CD1c-positive myeloid dendritic cell (primary cell): ENCODE measurements at regions not wholly inside any gene's neighbourhood (a gene's known extent, or its start where the extent isn't known, plus 50 kb on each side); places are given as distances from the start of the nearest gene placed in this dataset.

Source experiments
- DNase-seq: peaks from one replicate; pipeline ENCODE4 v3.0.0-alpha.2; 2016; ENCODE audit errors: extremely low spot score

DNA sequence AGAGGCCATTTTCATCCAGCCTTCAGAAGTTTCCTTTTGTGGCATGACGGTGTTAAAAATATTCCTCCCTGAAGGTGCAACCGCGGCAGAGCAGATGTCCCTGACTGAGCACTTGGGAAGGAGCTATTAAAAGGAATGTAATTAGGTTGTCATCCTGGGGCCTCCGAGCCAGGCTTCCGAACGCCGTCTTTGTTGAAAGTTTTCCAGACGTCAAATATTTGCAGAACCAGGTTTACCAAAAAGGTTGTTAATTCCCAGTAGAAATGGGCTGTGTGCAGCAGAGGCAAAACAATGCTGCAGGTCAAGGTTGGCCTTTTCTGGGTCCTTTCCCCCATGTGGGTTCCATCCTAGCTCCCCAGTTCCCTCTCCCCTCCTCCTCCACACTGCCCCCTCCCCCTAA lies 88.8 kb upstream of the CALM2 start:
- DNase-seq = no peak

DNA sequence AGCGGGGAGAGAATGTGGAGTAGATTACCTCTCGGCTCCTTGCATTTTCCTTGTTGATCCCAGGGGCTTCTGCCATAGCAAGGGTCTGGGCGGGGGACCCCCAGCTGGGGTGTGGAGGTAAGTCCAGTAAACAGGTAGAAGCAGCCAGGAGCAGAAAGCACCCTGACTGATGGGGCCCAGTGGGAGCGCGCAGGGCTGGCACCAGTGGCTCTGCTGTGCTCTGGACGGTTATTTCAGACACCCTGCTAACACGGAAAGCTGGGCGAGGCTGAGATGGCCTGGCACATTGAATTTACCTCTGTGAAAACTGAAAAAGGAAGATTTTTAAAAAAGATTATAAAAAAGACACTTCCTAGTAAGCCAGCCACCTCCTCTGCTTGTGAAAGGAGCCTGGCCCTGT lies 88.4 kb upstream of the CALM2 start:
- no peak for DNase-seq

DNA sequence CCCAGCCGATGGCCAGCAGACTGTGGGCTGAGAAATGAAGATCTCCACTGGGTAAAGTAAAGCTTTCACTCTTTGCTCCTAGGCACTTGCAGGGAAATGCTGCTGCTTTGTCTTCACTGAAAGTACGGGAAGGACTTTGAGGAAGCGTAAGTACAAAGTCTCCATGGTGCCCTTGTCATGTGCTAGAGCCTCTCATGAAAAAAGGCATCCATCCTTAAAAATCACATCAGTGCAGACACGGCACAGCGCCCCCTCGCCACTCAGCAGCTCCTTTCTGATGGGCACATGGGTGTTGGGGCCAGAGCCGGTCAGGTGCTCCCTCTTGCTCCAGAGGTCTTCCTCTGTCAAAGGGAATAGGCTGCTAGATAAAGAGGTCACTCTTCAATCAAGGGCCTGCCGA lies 87.8 kb upstream of the CALM2 start:
- DNase-seq = peak; percentile 25

DNA sequence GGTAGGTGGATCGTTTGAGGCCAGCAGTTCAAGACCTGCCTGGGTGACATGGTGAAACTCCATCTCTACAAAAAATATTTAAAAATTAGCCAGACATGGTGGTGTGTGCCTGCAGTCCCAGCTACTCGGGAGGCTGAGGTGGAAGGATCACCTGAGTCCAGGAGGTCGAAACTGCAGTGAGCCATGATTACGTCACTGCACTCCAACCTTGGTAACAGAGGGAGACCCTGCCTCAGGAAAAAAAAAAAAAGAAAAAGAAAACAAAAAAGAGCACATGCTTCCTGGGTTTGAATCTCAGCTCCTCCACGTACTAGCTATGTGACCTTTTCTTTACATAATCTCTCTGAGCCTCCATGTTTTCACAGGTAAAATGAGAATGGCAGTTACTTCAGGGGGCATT lies 86.3 kb upstream of the CALM2 start:
- no peak for DNase-seq

DNA sequence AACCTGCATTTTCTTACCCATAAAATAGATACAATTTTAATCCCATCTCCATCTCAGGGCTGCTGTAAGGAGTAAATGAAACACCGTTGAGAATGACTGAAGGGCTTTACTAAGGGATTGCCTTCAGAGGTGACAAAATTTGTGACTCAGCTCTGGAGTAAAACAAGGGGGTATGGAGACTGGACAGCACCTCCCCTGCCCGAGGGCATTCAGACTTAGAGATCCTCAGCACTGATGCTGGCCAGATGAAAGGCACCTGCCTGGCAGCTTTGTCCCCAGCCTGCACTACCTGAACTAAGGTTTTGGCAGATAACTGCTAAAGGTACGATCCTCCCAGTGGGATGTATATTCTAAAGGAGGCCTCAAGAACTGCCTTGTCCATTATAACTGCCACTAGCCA lies 84.7 kb upstream of the CALM2 start:
- no peak for DNase-seq

DNA sequence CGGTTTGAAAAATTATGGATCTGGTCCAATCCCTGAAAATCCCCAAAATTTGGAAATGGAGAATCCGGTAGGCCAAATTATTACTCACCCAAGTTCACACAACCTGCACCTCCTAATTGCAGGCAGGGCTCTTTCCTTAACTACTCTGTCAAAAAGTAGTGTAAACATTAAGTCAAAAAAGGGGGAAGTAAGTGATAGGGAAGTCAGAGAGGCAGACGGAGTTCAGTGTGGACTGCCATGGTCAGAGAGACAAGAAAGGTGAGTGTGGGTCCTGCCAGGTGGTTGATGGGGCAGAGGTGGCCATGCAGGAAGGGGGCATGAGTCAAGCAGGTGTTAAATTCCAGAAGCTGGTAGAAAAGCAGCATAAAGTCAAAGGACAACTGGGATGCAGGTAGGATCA lies 83.5 kb upstream of the CALM2 start:
- DNase-seq = peak; percentile 37

DNA sequence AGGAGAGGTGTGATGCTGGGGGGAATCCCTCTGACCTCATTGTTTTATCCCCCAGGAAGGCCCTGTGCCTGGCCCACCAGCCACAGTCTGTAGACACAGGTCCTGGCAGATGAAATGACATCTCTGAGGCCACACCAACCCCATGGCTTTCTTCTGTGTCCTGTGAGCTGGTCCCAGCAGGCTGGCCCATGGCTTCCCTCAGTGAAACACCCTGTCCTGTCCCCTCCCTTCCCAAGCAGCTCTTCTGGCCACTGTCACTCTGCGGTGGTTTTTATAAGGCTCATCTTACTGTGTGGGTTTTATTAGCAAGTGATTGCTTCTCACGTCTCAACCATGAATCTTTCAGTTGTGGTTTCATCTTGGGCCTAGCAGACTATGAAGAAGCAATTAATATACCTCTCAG lies 81.6 kb upstream of the CALM2 start:
- DNase-seq = no peak

DNA sequence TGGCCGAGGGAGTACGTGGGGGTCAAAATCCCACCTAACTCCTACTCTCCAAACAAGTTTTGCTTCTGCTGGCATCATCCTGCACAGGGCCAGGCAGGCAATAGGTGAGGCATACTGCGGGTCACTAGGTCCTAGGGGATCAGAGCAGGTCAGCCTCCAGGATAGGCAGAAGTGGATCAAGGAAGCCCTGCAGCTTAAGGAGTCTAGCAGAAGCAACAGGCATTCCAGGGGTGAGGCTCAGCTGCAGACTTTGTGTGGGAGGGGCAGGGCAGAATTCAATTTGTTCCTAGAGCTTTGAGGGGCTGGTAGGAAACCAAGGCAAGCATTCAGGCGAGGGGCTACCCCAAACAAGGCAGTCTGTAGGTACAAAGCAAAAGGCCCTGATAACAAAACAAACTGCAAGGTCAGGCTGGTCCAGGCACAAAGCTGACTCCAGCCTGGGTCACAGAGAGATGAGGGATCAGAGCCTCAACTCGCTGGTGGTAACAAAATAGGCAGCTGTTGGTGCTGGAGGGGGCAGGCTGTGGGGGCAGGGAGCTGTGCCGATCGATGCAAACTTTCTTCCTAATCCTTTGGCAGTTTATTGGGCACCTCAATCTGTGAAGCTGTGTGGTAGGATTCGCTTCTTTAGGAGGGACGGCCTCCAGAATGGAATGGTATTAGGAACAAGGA lies 80.2 kb upstream of the CALM2 start:
- no peak for DNase-seq

DNA sequence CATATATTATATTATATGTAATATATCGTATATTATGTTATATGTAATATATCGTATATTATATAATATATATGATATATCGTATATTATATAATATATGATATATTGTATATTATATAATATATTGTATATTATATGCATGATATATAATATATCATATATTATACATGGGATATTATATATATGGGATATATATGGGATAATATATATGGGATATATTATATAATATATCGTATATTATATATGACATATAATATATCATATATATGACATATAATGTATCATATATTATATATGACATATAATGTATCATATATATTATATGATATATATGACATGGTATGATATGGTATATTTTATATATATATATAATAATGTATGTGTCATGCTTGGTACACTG lies 79.5 kb upstream of the CALM2 start:
- no peak for DNase-seq

DNA sequence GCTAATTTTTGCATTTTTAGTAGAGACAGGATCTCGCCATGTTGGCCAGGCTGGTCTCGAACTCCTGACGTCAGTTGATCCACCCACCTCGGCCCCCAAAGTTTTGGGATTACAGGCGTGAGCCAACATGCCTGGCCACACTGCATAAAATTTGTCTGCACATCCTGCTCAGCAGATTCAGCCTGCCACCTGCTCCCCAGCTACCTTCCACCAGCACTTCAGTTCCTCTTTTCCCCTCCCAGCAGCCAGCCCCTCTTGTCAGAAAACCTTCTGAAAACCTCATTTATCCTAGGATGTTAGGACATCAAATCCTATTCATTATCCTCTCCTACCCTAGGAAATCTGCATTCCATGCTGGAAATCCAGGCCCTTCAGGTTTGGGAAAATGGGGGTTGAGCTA lies 78.2 kb upstream of the CALM2 start:
- no peak for DNase-seq

DNA sequence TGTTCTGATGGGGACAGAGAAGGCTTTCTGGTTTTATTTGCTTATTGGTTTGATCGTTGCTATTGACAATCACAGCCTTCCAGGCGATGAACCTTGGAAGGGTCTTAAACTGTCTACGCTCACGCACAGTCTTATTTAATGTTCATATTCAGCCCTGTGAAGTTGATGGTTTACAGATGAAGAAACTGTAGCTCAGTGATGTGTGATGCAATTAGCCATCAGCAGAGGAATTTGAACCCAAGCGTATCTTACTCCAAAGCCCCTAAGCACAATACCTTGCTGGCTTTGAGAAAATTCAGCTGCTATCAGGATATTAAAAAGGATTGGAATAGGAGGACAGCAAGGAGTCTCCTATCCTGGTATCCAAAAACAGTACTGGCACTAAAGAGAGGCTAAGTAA lies 77.1 kb upstream of the CALM2 start:
- no peak for DNase-seq

DNA sequence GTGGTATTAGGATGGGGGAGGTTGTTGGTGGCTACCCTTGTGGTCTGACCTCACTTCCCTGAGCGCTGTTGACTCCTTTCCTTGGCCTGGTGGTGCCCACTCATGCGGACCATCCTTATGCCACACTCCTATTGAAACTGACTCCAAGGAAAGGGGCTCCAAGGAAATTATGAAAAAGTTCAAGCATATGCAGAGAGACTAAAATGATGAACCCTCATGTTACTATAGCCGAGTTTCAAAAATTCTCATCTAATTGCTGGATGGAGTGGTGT lies 75.0 kb upstream of the CALM2 start:
- DNase-seq = no peak

DNA sequence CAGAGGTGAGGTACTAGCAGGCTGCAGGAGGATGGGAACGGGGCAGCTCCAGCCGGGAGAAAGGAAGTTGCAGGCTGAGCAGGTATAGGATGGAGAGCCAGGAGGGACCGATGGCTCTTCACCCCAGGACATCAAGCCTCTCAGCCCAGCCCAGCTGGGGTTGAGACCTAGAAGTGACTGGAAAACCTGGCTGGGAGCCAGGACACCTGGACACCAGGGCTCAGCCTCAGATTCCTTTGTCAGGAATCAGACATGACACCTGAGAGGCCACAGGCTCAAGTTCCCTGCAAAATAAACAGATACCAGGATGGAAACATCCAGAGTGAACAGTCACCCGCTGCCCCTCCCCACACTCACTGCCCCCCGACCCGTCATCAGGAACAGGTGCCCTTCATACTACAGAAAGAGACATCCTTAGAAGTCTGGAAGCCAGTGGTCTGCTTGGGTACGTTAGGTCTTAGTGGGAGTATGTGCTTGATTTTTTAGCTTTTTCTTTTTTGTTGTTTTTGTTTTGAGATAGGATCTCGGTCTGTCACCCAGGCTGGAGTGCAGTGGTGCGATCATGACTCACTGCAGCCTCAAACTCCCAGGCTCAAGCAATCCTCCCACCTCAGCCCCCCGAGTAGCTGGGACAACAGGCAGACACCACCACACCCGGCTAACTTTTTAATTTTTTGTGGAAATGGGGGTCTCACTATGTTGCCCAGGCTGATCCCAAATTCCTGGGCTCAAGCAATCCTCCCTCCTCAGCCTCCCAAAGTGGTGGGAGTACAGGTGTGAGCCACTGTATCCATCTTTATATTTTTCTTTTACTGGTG lies 74.5 kb upstream of the CALM2 start:
- DNase-seq = no peak

DNA sequence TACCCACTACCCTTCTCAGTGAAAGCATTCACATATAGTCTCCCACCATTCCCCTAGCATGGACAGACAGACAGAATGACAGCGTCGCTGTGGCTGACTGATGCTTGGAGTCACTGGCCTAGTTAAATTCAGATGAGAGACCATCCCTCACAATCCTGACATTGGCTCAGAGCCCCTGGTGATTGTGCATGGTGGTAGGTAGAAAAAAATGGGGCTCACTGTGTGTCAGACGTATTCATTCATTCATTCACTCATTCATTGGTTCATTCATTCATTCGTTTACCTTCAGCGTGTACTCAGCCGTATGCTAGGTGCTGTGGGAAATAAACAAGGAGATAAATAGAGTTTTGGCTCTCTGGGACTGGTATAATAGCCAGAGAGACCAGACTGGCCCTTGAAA lies 73.6 kb upstream of the CALM2 start:
- DNase-seq = no peak

DNA sequence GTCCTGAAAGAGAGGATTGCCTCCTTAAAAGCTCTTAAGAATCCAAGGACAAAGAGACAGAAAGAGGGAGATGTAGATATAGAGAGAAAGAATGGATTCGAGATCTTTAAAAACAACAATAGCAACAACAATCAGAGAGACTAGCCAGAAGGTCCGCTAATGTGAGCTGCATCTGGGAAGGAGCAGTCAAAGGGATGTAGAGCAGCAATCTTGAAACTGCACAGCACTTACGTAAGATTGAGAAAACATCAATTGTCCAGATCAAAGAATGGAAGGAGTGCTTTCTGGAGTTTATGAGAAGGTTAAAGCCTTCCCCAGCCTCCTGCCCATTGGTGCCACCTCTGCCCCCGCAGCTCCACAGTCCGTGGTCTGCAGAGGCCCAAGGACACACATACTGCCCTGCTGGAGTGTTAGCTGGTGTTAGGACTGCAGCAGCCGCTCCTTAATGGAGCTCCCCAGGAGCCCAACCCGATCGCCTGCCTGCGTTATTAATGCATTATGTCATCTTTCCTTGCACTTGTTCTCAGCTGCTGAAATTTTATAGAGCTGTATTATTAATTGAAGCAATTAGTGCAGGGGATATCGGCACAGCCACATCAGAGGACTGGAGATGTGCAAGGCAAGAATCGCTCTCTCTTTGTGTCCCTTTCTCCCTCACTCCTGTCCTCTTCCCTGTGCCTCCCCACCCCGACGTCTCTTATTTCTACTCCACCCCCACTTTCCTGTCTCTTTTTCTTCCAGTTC lies 73.0 kb upstream of the CALM2 start:
- no peak for DNase-seq

DNA sequence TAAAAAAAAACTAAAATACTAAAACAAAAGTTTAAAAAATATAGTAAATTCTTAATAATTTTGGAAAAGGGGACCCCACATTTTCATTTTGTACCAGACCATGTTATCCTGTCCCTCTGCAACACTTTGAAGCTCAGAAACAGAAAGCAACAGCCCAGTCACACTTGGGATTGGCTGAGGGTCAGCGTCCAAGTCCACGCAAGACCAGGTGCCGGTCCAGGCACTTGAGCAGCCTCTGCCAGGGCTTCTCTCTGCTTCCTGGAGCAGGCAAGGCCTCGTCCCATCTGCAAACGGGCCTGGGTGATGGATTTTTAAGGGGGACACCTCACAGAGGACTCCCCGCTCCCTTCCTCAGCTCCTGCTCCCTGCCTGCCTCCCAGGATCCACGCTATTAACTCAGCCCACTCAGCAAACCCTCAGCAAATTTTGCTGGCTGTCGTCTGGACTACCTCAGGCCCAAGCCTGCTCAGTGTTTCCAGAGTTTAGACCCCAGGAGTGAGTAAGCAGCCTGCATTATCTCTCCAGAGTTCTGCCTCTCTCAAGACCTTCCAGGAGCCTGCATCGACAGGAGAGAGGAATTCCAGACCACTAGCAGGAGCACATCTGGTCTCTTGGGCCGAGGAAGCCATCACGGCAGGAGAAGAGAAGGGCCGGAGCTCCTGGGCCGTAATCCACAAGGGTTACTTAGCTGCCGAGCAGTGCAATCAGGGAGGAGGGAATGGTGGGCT lies 67.4 kb upstream of the CALM2 start:
- DNase-seq = no peak

DNA sequence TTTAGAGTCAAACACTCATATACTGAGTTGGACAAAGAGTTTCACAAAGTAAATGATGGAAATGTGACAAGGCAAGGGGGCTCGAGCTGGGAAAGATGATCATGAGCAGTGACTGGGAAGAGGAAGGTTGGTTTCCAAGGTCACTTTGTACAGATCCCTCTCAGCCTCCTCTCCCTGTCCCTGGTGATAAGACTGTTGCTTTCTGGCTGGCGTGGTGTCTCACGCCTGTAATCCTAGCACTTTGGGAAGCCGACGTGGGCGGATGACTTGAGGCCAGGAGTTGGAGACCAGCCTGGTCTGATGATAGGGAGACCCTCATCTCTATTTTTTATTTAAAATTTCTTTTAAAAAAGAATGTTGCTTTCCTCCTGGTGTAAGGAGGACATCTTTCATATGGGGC lies 65.4 kb upstream of the CALM2 start:
- DNase-seq = no peak

DNA sequence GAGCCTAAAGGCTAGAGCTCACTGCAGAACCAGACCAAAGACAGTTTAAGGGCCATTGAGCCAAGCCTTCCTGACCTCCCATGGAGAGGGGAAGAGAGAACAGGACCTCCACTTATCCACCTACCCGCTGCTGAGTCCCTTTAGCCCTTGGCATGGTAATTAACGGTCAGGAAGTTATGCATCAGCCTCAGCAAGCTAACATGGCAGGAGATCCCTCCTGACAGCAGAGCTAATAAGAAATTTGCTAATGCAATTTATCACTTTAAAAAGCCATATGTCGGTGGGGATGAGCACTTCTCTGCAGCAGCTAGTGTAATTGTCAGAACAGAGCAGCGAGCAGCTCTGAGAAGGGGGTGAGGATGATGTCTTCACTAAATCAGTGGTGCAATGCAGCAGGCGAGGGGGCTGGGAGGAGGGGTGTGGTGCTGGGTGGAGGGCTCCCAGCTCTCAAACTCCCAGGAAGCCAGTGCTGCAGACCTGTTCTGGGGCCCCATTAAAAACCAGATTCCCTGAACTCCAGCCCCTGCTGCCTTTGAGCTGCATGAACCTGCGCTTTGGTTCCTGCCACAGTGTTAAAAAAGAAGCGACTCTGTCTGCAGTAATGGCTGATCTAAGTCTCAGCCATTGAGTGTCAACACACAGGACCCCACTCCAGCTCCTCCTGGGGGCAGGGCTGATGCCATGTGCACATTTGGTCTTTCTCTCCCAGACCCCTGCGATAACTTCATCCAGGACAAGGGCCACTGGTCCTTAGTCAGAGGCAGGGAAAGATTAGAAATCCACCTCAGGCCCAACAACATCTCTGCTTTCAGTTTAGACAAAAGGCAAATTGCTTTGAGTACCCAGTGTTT lies 63.0 kb upstream of the CALM2 start:
- no peak for DNase-seq

DNA sequence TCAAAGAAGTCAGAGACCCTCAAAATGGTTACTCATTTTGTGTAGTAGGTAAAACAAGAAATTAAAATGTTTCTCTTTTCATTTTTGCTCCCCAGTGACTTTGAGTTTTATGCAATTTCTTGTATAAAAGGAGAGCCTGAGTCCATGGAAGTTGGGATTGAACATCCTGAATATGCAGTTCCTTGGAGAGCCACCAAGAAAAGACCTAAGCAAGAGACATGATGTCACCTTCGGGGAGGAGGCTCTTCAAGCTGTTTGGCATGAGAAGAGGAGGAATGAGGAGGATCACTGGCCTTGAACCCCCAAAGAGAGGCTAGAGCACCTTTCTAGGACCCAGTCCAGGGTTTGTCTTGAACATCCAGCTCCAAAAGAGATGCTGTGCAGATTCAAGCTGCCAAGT lies 62.3 kb upstream of the CALM2 start:
- DNase-seq = no peak

DNA sequence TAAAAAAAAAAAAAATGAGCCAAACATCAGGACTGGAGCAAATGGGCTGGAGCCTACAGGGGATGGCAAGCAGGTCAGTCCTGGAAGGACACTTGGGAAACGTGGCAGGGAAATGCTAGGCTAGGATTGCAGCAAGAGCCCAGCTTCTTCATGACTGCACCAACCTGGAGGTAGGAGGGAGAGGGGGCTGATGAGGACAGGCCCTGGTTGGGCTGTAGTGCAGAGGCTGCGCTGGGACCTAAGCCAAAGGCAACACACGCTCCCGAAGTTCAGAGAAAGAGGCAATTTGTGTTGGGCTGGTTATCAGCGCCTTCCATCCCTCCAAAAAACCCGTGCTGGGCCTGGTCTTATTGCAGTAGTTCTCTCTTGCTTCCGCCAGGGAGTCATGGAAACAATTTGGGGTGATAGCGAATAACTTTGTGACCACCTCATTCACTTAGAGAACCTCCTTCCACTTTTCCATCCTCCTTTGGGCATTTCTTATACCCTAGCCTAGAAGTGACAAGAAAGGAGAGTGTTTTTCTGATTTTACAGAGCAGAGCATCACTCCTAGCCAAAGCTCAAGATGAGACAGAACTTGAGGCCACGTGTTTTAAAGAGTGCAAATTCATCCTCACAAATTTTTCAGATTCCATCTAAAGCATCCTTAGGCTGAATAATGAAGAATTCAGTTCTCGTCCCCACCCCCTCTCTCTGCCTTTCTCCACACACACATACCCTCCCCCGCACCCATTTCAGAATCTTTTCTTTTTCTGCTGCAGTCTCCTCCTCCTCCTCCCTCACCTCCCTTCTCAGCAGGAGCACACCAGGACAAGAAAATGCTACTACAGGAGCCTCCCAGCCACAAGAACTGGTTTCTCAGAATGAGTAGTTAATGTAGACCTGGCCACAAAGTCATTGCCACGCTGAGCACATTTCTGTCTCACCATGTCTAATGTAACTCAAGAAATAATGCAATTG lies 61.3 kb upstream of the CALM2 start:
- DNase-seq = no peak
